ENCODE measurements at regions not wholly inside any gene's neighbourhood (a gene's known extent, or its start where the extent isn't known, plus 50 kb on each side); places are given as distances from the start of the nearest gene placed in this dataset.
"Not testable (repeated sequence)": the region's sequence is repeated elsewhere in the genome, so short reads cannot be mapped to it uniquely, and the experiment has no call there.

GRCh38 chr4:30103455-30103854 lies 616.7 kb upstream of the PCDH7 start:
- Histone ChIP-seq H3K4me1 (ENCODE audit: control insufficient read depth in 1 of 2, insufficient read depth in 2 of 2, low read length in 2 of 2) (no peaks in the 10 kb centered on the region), H3K27ac (ENCODE audit: low read depth in 1 of 2, low read length in 2 of 2) (no peak overlapping the region), H3K27me3 (ENCODE audit: control insufficient read depth in 1 of 2, insufficient read depth in 2 of 2, low read length in 1 of 2) (no peaks in the 10 kb centered on the region), H3K4me3 (ENCODE audit: low read length in 2 of 2) (no peak overlapping the region), H3K36me3 (ENCODE audit: control insufficient read depth in 1 of 2, insufficient read depth in 2 of 2, low read length in 1 of 2) (no peaks in the 10 kb centered on the region), H3K9me3 (ENCODE audit: control insufficient read depth, low read length) (no peaks in the 10 kb centered on the region)
- ATAC-seq (ENCODE audit: low FRiP score) (no peak), DNase-seq (no peak)
- intact Hi-C loops (cut with DNase I) = no loop called here

GRCh38 chr4:30116401-30116800 lies 603.8 kb upstream of the PCDH7 start:
- DNase-seq = no peak
- H3K4me1 ChIP-seq (ENCODE audit: control insufficient read depth in 1 of 2, insufficient read depth in 2 of 2, low read length in 2 of 2) = peaks cover 0 to 1% of the 10 kb centered on the region in 2 donors
- H3K27me3 ChIP-seq (ENCODE audit: control insufficient read depth in 1 of 2, insufficient read depth in 2 of 2, low read length in 1 of 2) = no peaks in the 10 kb centered on the region
- no peaks in the 10 kb centered on the region for H3K9me3 ChIP-seq (ENCODE audit: control insufficient read depth, low read length)
- no peak for ATAC-seq (ENCODE audit: low FRiP score)
- no peak overlapping the region for H3K27ac ChIP-seq (ENCODE audit: low read depth in 1 of 2, low read length in 2 of 2)
- intact Hi-C loops (cut with DNase I) = no loop called here
- no peaks in the 10 kb centered on the region for H3K36me3 ChIP-seq (ENCODE audit: control insufficient read depth in 1 of 2, insufficient read depth in 2 of 2, low read length in 1 of 2)
- no peak overlapping the region for H3K4me3 ChIP-seq (ENCODE audit: low read length in 2 of 2)
- 62 to 63% methylated on average over 4 of the region's 4 CpGs for WGBS, 2 donors

- H3K4me3 ChIP-seq (ENCODE audit: low read length in 2 of 2) = no peak overlapping the region
- H3K27me3 ChIP-seq (ENCODE audit: control insufficient read depth in 1 of 2, insufficient read depth in 2 of 2, low read length in 1 of 2) = no peaks in the 10 kb centered on the region
- peaks cover 0 to 1% of the 10 kb centered on the region in 2 donors for H3K4me1 ChIP-seq (ENCODE audit: control insufficient read depth in 1 of 2, insufficient read depth in 2 of 2, low read length in 2 of 2)
- ATAC-seq (ENCODE audit: low FRiP score) (no peak), DNase-seq (no peak)
- no peaks in the 10 kb centered on the region for H3K9me3 ChIP-seq (ENCODE audit: control insufficient read depth, low read length)
- 91% methylated on average over 3 of the region's 3 CpGs for WGBS, 2 donors
- H3K36me3 ChIP-seq (ENCODE audit: control insufficient read depth in 1 of 2, insufficient read depth in 2 of 2, low read length in 1 of 2) = no peaks in the 10 kb centered on the region
- intact Hi-C loops (cut with DNase I) = no loop called here
- H3K27ac ChIP-seq (ENCODE audit: low read depth in 1 of 2, low read length in 2 of 2) = no peak overlapping the region
Observed at GRCh38 chr4:30117433-30117832, 602.7 kb upstream of the PCDH7 start.

GRCh38 chr4:30122711-30123110 lies 597.5 kb upstream of the PCDH7 start:
- no peaks in the 10 kb centered on the region for H3K9me3 ChIP-seq (ENCODE audit: control insufficient read depth, low read length)
- 1 to 3% methylated on average over 3 of the region's 3 CpGs for WGBS, 2 donors
- H3K4me1 ChIP-seq (ENCODE audit: control insufficient read depth in 1 of 2, insufficient read depth in 2 of 2, low read length in 2 of 2) = peaks cover 0 to 1% of the 10 kb centered on the region in 2 donors
- no peaks in the 10 kb centered on the region for H3K36me3 ChIP-seq (ENCODE audit: control insufficient read depth in 1 of 2, insufficient read depth in 2 of 2, low read length in 1 of 2)
- DNase-seq = no peak
- no peak for ATAC-seq (ENCODE audit: low FRiP score)
- H3K27ac ChIP-seq (ENCODE audit: low read depth in 1 of 2, low read length in 2 of 2) = no peak overlapping the region
- no peaks in the 10 kb centered on the region for H3K27me3 ChIP-seq (ENCODE audit: control insufficient read depth in 1 of 2, insufficient read depth in 2 of 2, low read length in 1 of 2)
- intact Hi-C loops (cut with DNase I) = no loop called here
- H3K4me3 ChIP-seq (ENCODE audit: low read length in 2 of 2) = no peak overlapping the region

GRCh38 chr4:30124621-30125020 lies 595.5 kb upstream of the PCDH7 start:
- H3K36me3 ChIP-seq (ENCODE audit: control insufficient read depth in 1 of 2, insufficient read depth in 2 of 2, low read length in 1 of 2); intact Hi-C loops (cut with DNase I); H3K4me1 ChIP-seq (ENCODE audit: control insufficient read depth in 1 of 2, insufficient read depth in 2 of 2, low read length in 2 of 2); DNase-seq; ATAC-seq (ENCODE audit: low FRiP score); H3K27me3 ChIP-seq (ENCODE audit: control insufficient read depth in 1 of 2, insufficient read depth in 2 of 2, low read length in 1 of 2); H3K4me3 ChIP-seq (ENCODE audit: low read length in 2 of 2); H3K27ac ChIP-seq (ENCODE audit: low read depth in 1 of 2, low read length in 2 of 2); H3K9me3 ChIP-seq (ENCODE audit: control insufficient read depth, low read length): not testable (repeated sequence)
- 99 to 100% methylated on average over 1 of the region's 2 CpGs for WGBS, 2 donors

- no peak overlapping the region for H3K4me3 ChIP-seq (ENCODE audit: low read length in 2 of 2)
- ATAC-seq (ENCODE audit: low FRiP score) (no peak), DNase-seq (no peak)
- WGBS, 2 donors = 43 to 51% methylated on average over 1 of the region's 1 CpG
- H3K4me1 ChIP-seq (ENCODE audit: control insufficient read depth in 1 of 2, insufficient read depth in 2 of 2, low read length in 2 of 2) = no peaks in the 10 kb centered on the region
- intact Hi-C loops (cut with DNase I) = no loop called here
- H3K36me3 ChIP-seq (ENCODE audit: control insufficient read depth in 1 of 2, insufficient read depth in 2 of 2, low read length in 1 of 2) = no peaks in the 10 kb centered on the region
- H3K27ac ChIP-seq (ENCODE audit: low read depth in 1 of 2, low read length in 2 of 2) = no peak overlapping the region
- H3K27me3 ChIP-seq (ENCODE audit: control insufficient read depth in 1 of 2, insufficient read depth in 2 of 2, low read length in 1 of 2) = no peaks in the 10 kb centered on the region
- H3K9me3 ChIP-seq (ENCODE audit: control insufficient read depth, low read length) = no peaks in the 10 kb centered on the region
Observed at GRCh38 chr4:30125868-30126267, 594.3 kb upstream of the PCDH7 start.

GRCh38 chr4:30126351-30126750 lies 593.8 kb upstream of the PCDH7 start:
- intact Hi-C loops (cut with DNase I) = no loop called here
- ATAC-seq (ENCODE audit: low FRiP score) = no peak
- 9 to 11% methylated on average over 1 of the region's 1 CpG for WGBS, 2 donors

GRCh38 chr4:30148828-30149227 lies 571.3 kb upstream of the PCDH7 start:
- H3K4me3 ChIP-seq (ENCODE audit: low read length in 2 of 2); H3K36me3 ChIP-seq (ENCODE audit: control insufficient read depth in 1 of 2, insufficient read depth in 2 of 2, low read length in 1 of 2); H3K4me1 ChIP-seq (ENCODE audit: control insufficient read depth in 1 of 2, insufficient read depth in 2 of 2, low read length in 2 of 2); H3K27me3 ChIP-seq (ENCODE audit: control insufficient read depth in 1 of 2, insufficient read depth in 2 of 2, low read length in 1 of 2); intact Hi-C loops (cut with DNase I); H3K27ac ChIP-seq (ENCODE audit: low read depth in 1 of 2, low read length in 2 of 2); DNase-seq; ATAC-seq (ENCODE audit: low FRiP score); H3K9me3 ChIP-seq (ENCODE audit: control insufficient read depth, low read length): not testable (repeated sequence)
- WGBS, 2 donors = 86 to 88% methylated on average over 5 of the region's 5 CpGs

More at GRCh38 chr4:30126351-30126750, 593.8 kb upstream of the PCDH7 start:
- Histone ChIP-seq H3K9me3 (ENCODE audit: control insufficient read depth, low read length) (no peaks in the 10 kb centered on the region), H3K27ac (ENCODE audit: low read depth in 1 of 2, low read length in 2 of 2) (no peak overlapping the region), H3K36me3 (ENCODE audit: control insufficient read depth in 1 of 2, insufficient read depth in 2 of 2, low read length in 1 of 2) (no peaks in the 10 kb centered on the region), H3K4me1 (ENCODE audit: control insufficient read depth in 1 of 2, insufficient read depth in 2 of 2, low read length in 2 of 2) (no peaks in the 10 kb centered on the region), H3K27me3 (ENCODE audit: control insufficient read depth in 1 of 2, insufficient read depth in 2 of 2, low read length in 1 of 2) (no peaks in the 10 kb centered on the region), H3K4me3 (ENCODE audit: low read length in 2 of 2) (no peak overlapping the region)
- DNase-seq = no peak

GRCh38 chr4:30149539-30149938 lies 570.6 kb upstream of the PCDH7 start:
- H3K36me3 ChIP-seq (ENCODE audit: control insufficient read depth in 1 of 2, insufficient read depth in 2 of 2, low read length in 1 of 2); H3K4me3 ChIP-seq (ENCODE audit: low read length in 2 of 2); H3K9me3 ChIP-seq (ENCODE audit: control insufficient read depth, low read length); intact Hi-C loops (cut with DNase I); DNase-seq; ATAC-seq (ENCODE audit: low FRiP score); H3K27ac ChIP-seq (ENCODE audit: low read depth in 1 of 2, low read length in 2 of 2); H3K27me3 ChIP-seq (ENCODE audit: control insufficient read depth in 1 of 2, insufficient read depth in 2 of 2, low read length in 1 of 2); H3K4me1 ChIP-seq (ENCODE audit: control insufficient read depth in 1 of 2, insufficient read depth in 2 of 2, low read length in 2 of 2): not testable (repeated sequence)
- WGBS, 2 donors = 93% methylated on average over 7 of the region's 7 CpGs
